ENCODE measurements at regions not wholly inside any gene's neighbourhood (a gene's known extent, or its start where the extent isn't known, plus 50 kb on each side); places are given as distances from the start of the nearest gene placed in this dataset.

- Histone ChIP-seq H3K4me2 (ENCODE audit: control insufficient read depth, insufficient read depth) (no peak overlapping the region), H3K4me3 (no peak overlapping the region), H3K27me3 (replicated peaks in 1 of 2; ENCODE audit: control insufficient read depth in 2 of 2, insufficient read depth in 2 of 2, low read length in 1 of 2) (no peaks in the 10 kb centered on the region), H3K27ac (ENCODE audit: control insufficient read depth, insufficient read depth) (no peak overlapping the region), H3K9me3 (replicated peaks; ENCODE audit: control insufficient read depth, insufficient read depth, low read length) (no peaks in the 10 kb centered on the region; the same call in 2 of the 3 replicates), H3K9ac (ENCODE audit: control insufficient read depth, insufficient read depth, low read length) (no peak overlapping the region), H3K4me1 (ENCODE audit: control insufficient read depth, insufficient read depth, low read length) (no peaks in the 10 kb centered on the region), H4K20me1 (ENCODE audit: control insufficient read depth, insufficient read depth) (no peaks in the 10 kb centered on the region), H2AFZ (ENCODE audit: control insufficient read depth, low read depth, low read length) (no peak overlapping the region), H3K79me2 (ENCODE audit: control insufficient read depth, insufficient read depth, low read length) (no peaks in the 10 kb centered on the region), H3K36me3 (ENCODE audit: control insufficient read depth in 2 of 2, insufficient read depth in 2 of 2, low read length in 1 of 2) (no peaks in the 10 kb centered on the region)
- ChIA-PET RAD21 (ENCODE audit: unreplicated experiment) (no interaction called here), SMC1A (ENCODE audit: uncharacterized antibody, unreplicated experiment) (no interaction called here), POLR2A (no interaction called here), CTCF (no interaction called here)
- BruUV-seq (replicated peaks) = no TSS peak
- in situ Hi-C loops (cut with MboI) (no loop called here), intact Hi-C loops (cut with micrococcal nuclease; ENCODE audit: unreplicated experiment) (no loop called here)
- TF ChIP-seq RUNX3 (IDR thresholded peaks at IDR 0.05; ENCODE audit: low read length) (no peak), BRCA1 (IDR thresholded peaks at IDR 0.05; ENCODE audit: low read depth, low read length) (no peak), NKRF (conservative IDR thresholded peaks at IDR 0.05) (no peak), EP300 (IDR thresholded peaks at IDR 0.05; ENCODE audit: borderline replicate concordance in 1 of 2, control insufficient read depth in 1 of 2, low read depth in 2 of 2, low read length in 2 of 2) (no peak), MYC (IDR thresholded peaks at IDR 0.05; ENCODE audit: insufficient read depth, insufficient read length, insufficient replicate concordance, low read length, severe bottlenecking) (no peak), ELK1 (IDR thresholded peaks at IDR 0.05; ENCODE audit: low read depth, low read length) (no peak), SUZ12 (IDR thresholded peaks at IDR 0.05; ENCODE audit: unreplicated experiment) (no peak), MAX (IDR thresholded peaks at IDR 0.05; ENCODE audit: low read depth, low read length) (no peak), KLF5 (IDR thresholded peaks at IDR 0.05; ENCODE audit: partially characterized antibody) (no peak), ZNF622 (IDR thresholded peaks at IDR 0.05) (no peak), E4F1 (IDR thresholded peaks at IDR 0.05; ENCODE audit: borderline replicate concordance, partially characterized antibody) (no peak), E2F4 (IDR thresholded peaks at IDR 0.05; ENCODE audit: low read depth, low read length) (no peak), SUPT20H (IDR thresholded peaks at IDR 0.05; ENCODE audit: borderline replicate concordance, control insufficient read depth, low read depth, low read length) (no peak), SP1 (IDR thresholded peaks at IDR 0.05; ENCODE audit: low read depth, low read length) (no peak), TCF7 (IDR thresholded peaks at IDR 0.05; ENCODE audit: borderline replicate concordance) (no peak)
- DNase-seq (ENCODE audit: low read depth, low spot score) (no peak), FAIRE-seq (no peak), ATAC-seq (no peak)
- 0% methylated on average over 1 of the region's 1 CpG for WGBS (ENCODE audit: insufficient coverage, insufficient replicate concordance, low lambda C conversion rate, missing lambda C conversion rate)
Observed at GRCh38 chr10:124265391-124265745, 153.4 kb downstream of the OAT start.

Data from GM12878 (cell line).